Tibial nerve (tissue), 4 donors: ENCODE measurements at regions not wholly inside any gene's neighbourhood (a gene's known extent, or its start where the extent isn't known, plus 50 kb on each side); places are given as distances from the start of the nearest gene placed in this dataset.

Experiments
- DNase-seq, 2 donors: peaks; one replicate each; pipeline ENCODE4 v3.0.0-alpha.2; 2019; ENCODE audit warnings: low spot score in 2 of 2
- H3K27ac ChIP-seq, 4 donors: fragments of 200-600 bp; sonication (generic) in 3 of 4; one replicate each; pipeline ENCODE4 v1.5.1; 2017 to 2019; ENCODE audit warnings: mild to moderate bottlenecking in 1 of 4
- H3K27me3 ChIP-seq, 2 donors: fragments of 200-600 bp; sonication (generic) in 1 of 2; one replicate each; pipeline versions ENCODE4 v1.5.1 to v1.6.0; 2017 to 2019
- H3K36me3 ChIP-seq, 3 donors: fragments of 200-600 bp; sonication (generic); one replicate each; pipeline ENCODE4 v1.5.1; 2018 to 2019
- H3K4me1 ChIP-seq, 4 donors: fragments of 200-600 bp; sonication (generic) in 3 of 4; one replicate each; pipeline ENCODE4 v1.5.1; 2017 to 2019
- H3K4me3 ChIP-seq, 4 donors: fragments of 200-600 bp; sonication (generic) in 3 of 4; one replicate each; pipeline ENCODE4 v1.5.1; 2017 to 2019; ENCODE audit warnings: mild to moderate bottlenecking in 1 of 4, moderate library complexity in 1 of 4
- H3K9me3 ChIP-seq, 4 donors: fragments of 200-600 bp; sonication (generic) in 3 of 4; one replicate each; pipeline ENCODE4 v1.5.1; 2017 to 2019
- EP300 ChIP-seq, 2 donors: sonication (generic); formaldehyde crosslinking; IDR thresholded peaks; one replicate each; pipeline ENCODE4 v1.6.1; 2017; ENCODE audit warnings: antibody characterized with exemption in 2 of 2, mild to moderate bottlenecking in 1 of 2
- POLR2A ChIP-seq, 2 donors: fragments of 450-650 bp; IDR thresholded peaks; one replicate each; pipeline ENCODE4 v1.6.1; 2017; ENCODE audit warnings: antibody characterized with exemption in 2 of 2, mild to moderate bottlenecking in 2 of 2, moderate library complexity in 2 of 2
- WGBS, 2 donors: methylation state at CpG; one replicate each; pipeline ENCODE4 v1.1.5; 2018; 5-methylcytosine and 5-hydroxymethylcytosine counted together
- TF ChIP-seq, protein P1 (sequence below), 5 experiments: fragments of 200-600 bp in 3 of 5; fragments of 450-650 bp in 2 of 5; sonication (generic) in 3 of 5; IDR thresholded peaks; one replicate each; pipeline ENCODE4 v1.5.1; 2016 to 2019; ENCODE audit warnings: antibody characterized with exemption in 5 of 5, mild to moderate bottlenecking in 3 of 5, moderate library complexity in 2 of 5

DNA sequence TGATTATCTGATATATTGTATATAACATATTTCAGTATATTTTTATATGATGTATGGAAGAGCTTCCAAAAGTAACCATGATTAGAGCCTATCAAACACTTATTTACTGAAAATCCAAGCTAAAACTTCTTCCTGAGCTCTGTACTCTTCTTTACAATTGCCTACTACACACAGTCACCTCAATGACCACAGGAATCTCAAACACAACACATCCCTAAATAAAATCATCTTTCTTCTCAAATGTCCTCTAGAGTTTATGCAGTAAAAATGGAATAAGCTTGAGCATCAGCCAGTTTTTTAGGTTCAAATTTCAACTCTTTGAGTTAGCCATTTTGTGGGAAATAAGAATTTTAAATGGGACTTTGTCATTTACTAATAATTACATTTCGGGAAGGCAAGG lies 102.6 kb upstream of the FNDC3A start:
- Histone ChIP-seq H3K4me1 (no peaks in the 10 kb centered on the region), H3K27me3 (no peaks in the 10 kb centered on the region), H3K27ac (no peak overlapping the region), H3K36me3 (no peaks in the 10 kb centered on the region), H3K9me3 (no peaks in the 10 kb centered on the region), H3K4me3 (no peak overlapping the region)
- no peak for TF ChIP-seq EP300 (IDR thresholded peaks at IDR 0.05)
- TF ChIP-seq, protein P1, sequence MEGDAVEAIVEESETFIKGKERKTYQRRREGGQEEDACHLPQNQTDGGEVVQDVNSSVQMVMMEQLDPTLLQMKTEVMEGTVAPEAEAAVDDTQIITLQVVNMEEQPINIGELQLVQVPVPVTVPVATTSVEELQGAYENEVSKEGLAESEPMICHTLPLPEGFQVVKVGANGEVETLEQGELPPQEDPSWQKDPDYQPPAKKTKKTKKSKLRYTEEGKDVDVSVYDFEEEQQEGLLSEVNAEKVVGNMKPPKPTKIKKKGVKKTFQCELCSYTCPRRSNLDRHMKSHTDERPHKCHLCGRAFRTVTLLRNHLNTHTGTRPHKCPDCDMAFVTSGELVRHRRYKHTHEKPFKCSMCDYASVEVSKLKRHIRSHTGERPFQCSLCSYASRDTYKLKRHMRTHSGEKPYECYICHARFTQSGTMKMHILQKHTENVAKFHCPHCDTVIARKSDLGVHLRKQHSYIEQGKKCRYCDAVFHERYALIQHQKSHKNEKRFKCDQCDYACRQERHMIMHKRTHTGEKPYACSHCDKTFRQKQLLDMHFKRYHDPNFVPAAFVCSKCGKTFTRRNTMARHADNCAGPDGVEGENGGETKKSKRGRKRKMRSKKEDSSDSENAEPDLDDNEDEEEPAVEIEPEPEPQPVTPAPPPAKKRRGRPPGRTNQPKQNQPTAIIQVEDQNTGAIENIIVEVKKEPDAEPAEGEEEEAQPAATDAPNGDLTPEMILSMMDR (IDR thresholded peaks at IDR 0.05) = no peak
- no peak for TF ChIP-seq POLR2A (IDR thresholded peaks at IDR 0.05)
- DNase-seq = no peak
- 64 to 82% methylated on average over 1 of the region's 1 CpG for WGBS, 2 donors

DNA sequence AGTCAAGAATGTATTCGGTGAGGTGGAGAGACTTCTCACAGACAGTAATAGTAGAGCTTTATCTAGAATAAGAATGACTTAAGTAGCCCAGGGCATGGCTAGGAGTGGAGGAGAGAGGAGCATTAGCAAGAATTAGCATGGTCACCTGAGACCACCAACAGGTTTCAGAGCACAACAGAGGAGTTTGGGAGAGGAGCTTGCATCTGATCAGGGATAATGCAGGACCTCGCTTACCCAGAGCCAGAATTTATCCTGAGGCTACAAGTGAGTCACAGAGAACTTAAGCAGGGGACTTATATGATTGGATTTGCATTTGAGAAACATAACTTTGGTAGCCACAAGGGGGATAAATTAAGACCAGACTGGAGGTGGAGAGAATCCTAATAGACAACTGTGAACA lies 102.1 kb upstream of the FNDC3A start:
- Histone ChIP-seq H3K27me3 (no peaks in the 10 kb centered on the region), H3K4me1 (no peaks in the 10 kb centered on the region), H3K4me3 (no peak overlapping the region), H3K36me3 (no peaks in the 10 kb centered on the region), H3K27ac (no peak overlapping the region), H3K9me3 (no peaks in the 10 kb centered on the region)
- WGBS, 2 donors = 47 to 57% methylated on average over 2 of the region's 2 CpGs
- no peak for TF ChIP-seq EP300 (IDR thresholded peaks at IDR 0.05)
- TF ChIP-seq, protein P1 (IDR thresholded peaks at IDR 0.05) = no peak
- no peak for TF ChIP-seq POLR2A (IDR thresholded peaks at IDR 0.05)
- no peak for DNase-seq

DNA sequence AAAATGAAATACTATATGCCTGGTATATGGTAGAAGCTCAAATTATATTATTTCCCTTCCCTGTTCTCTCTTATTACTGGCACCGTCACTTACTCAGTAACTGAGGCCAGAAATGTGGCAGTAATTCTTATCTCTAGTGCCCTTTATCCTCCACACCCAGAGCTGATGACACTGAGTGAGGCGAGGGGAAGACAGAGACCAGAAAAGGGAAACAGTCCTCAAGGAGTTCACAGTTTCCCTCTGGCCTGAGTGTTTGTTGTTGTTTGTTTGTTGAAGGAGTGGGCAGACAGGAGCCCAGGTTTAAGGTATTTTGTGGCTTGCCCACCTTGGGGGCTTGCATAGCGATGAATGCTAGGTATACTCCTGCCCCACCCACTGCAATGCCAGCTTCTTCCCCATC lies 101.5 kb upstream of the FNDC3A start:
- no peak for TF ChIP-seq POLR2A (IDR thresholded peaks at IDR 0.05)
- TF ChIP-seq EP300 (IDR thresholded peaks at IDR 0.05) = no peak
- Histone ChIP-seq H3K4me3 (no peak overlapping the region), H3K27ac (no peak overlapping the region), H3K36me3 (no peaks in the 10 kb centered on the region), H3K27me3 (no peaks in the 10 kb centered on the region), H3K9me3 (no peaks in the 10 kb centered on the region), H3K4me1 (no peaks in the 10 kb centered on the region)
- DNase-seq = no peak
- WGBS, 2 donors = 64 to 70% methylated on average over 3 of the region's 3 CpGs

DNA sequence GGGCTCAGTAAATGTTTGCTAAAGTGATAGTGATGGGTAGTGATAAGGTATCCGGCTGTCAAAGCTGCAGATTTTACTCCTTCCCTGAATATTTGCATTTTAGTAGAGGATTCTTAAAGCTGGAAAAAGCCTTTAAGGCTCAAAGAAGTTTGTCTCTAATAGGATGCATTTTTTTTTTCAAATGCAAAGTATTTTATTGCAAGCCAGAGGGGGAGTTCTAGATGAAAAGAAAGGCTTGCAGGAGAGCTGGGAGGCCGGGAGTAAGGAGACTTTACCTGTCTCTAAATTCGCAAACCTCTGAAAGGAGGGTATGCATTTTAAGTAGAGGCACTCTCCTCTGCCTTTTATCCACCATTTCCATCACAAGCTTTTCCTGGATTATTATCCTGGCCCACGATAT lies 100.7 kb upstream of the FNDC3A start:
- Histone ChIP-seq H3K9me3 (no peaks in the 10 kb centered on the region), H3K27ac (no peak overlapping the region), H3K4me1 (no peaks in the 10 kb centered on the region), H3K27me3 (no peaks in the 10 kb centered on the region), H3K4me3 (no peak overlapping the region), H3K36me3 (no peaks in the 10 kb centered on the region)
- no peak for TF ChIP-seq POLR2A (IDR thresholded peaks at IDR 0.05)
- TF ChIP-seq EP300 (IDR thresholded peaks at IDR 0.05) = no peak
- TF ChIP-seq, protein P1 (IDR thresholded peaks at IDR 0.05) = no peak
- 36% methylated on average over 4 of the region's 4 CpGs for WGBS, 2 donors
- no peak for DNase-seq

DNA sequence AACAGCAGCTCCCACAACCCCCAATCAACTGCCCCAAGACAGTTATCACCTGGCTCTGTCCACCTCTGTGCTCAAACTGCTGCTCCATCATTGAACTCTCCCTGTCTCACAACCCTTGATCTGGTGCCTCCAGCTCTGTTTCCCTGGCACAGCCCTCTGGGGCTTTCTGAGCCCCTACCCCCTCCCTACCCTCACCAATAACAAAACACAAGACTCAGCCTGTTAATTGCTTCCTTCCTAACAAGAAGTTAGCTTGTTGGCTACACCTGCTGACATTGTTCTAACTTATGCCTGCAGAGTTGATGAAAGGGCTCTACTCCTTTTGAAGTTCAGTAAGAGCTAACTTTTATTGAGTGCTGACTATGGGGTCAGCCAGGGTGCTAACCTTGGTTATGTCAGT lies 99.4 kb upstream of the FNDC3A start:
- H3K9me3 ChIP-seq = no peaks in the 10 kb centered on the region
- no peak overlapping the region for H3K27ac ChIP-seq
- no peaks in the 10 kb centered on the region for H3K4me1 ChIP-seq
- no peak for DNase-seq
- H3K4me3 ChIP-seq = no peak overlapping the region
- H3K36me3 ChIP-seq = no peaks in the 10 kb centered on the region
- TF ChIP-seq, protein P1 (IDR thresholded peaks at IDR 0.05) = no peak
- no peak for TF ChIP-seq EP300 (IDR thresholded peaks at IDR 0.05)
- no peak for TF ChIP-seq POLR2A (IDR thresholded peaks at IDR 0.05)
- H3K27me3 ChIP-seq = no peaks in the 10 kb centered on the region

DNA sequence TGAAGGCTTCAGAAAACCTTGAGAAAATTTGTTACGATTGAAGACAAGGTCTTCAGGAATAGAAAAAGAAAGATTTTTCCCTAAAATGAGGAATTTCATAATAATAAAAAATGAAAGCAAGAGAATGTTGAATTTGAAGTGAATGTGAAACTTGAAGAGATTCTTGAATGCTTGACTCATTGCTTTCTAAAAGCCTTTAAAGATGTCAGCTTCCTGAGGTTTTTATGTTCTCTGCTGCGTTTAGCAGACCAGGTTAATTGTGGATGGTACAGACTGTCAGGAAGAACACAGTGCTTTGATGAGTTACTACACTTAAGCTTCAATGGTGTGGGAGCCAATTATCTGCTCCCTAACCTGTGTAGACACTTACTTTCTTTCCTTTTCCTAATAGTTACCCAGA lies 96.3 kb upstream of the FNDC3A start:
- H3K27me3 ChIP-seq = no peaks in the 10 kb centered on the region
- H3K27ac ChIP-seq = no peak overlapping the region
- no peaks in the 10 kb centered on the region for H3K36me3 ChIP-seq
- whole genome bisulfite sequencing, 2 donors = 33 to 49% methylated on average over 2 of the region's 2 CpGs
- TF ChIP-seq POLR2A (IDR thresholded peaks at IDR 0.05) (no peak), EP300 (IDR thresholded peaks at IDR 0.05) (no peak)
- TF ChIP-seq, protein P1 (IDR thresholded peaks at IDR 0.05) = no peak
- DNase-seq = no peak
- no peaks in the 10 kb centered on the region for H3K9me3 ChIP-seq
- H3K4me1 ChIP-seq = no peaks in the 10 kb centered on the region
- H3K4me3 ChIP-seq = no peak overlapping the region
